ENCODE measurements at regions not wholly inside any gene's neighbourhood (a gene's known extent, or its start where the extent isn't known, plus 50 kb on each side); places are given as distances from the start of the nearest gene placed in this dataset.

DNA sequence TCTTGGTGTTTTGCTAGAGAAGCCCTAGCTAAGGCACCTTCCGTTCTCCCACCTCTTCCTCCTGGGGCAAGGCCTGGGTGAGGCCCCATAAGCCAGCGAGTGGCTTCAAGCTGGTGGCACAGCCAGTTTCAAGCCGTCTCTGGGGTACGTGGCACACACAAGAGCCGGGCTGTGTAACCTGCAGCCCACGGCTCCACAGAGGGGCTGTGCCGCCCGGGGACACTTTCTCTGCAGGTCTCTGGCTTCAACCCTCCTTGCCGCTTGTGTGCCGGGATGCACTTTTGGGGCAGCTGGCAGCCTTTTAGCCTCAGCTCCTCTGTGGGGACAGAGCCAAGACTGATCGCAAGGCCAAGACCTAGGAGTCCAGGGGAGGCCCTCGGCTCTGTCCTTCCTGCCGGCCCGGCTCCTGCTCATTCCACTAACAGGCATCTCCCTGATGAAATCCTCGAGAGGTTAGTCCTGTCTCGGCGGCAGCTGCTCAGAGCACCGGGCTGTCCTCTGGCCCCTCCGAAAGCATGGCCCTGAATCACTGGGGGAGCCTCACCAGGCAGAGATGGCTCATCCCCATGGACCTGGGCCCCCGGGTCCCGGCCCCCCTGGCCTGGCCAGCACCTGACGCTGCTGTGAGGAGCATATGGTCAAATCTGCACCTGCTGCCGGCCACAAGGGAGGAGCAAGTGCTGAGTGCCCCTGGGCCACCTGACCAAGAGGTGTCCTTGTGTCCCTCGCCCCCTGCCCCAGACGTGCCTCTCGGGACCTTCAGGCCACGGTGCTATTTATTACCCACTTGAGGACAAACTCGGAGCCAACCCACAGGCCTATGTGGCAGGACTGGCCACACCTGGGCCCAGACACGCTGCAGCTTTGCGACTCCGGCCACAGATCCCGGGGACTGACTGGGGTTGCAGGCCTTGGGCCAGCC lies 98.5 kb downstream of the METRNL start:
- no TSS peak for BruUV-seq (replicated peaks)
- ATAC-seq (no peak), DNase-seq (ENCODE audit: low read depth, low spot score) (no peak)
- Histone ChIP-seq H3K4me1 (ENCODE audit: control insufficient read depth in 1 of 2, insufficient read depth in 2 of 2, low read length in 2 of 2) (no peaks in the 10 kb centered on the region), H3K9ac (ENCODE audit: low read length) (no peak overlapping the region), H3K9me2 (ENCODE audit: insufficient read depth) (no peaks in the 10 kb centered on the region), H3K36me3 (ENCODE audit: control insufficient read depth in 1 of 2, insufficient read depth in 2 of 2, low read length in 2 of 2) (no peaks in the 10 kb centered on the region), H3K4me3 (replicated peaks in 1 of 2; ENCODE audit: low read depth in 1 of 2, low read length in 2 of 2) (no peak overlapping the region), H2AFZ (ENCODE audit: low read depth, low read length, poor library complexity, severe bottlenecking) (no peak overlapping the region), H3K79me2 (ENCODE audit: insufficient read depth, low read length) (no peaks in the 10 kb centered on the region), H3K27me3 (ENCODE audit: insufficient read depth, low read length) (no peaks in the 10 kb centered on the region), H3K27ac (ENCODE audit: low read depth, low read length) (no peak overlapping the region; the same call in 1 of the 2 replicates), H3K4me2 (ENCODE audit: low read length) (no peak overlapping the region), H3K9me3 (ENCODE audit: control insufficient read depth in 1 of 2, insufficient read depth in 1 of 2, low read depth in 1 of 2, low read length in 2 of 2) (no peaks in the 10 kb centered on the region), H4K20me1 (ENCODE audit: insufficient read depth) (no peaks in the 10 kb centered on the region)
- ChIA-PET RAD21 (ENCODE audit: low non-redundant PET in 1 of 2, low total read pairs in 2 of 2, uncharacterized antibody in 2 of 2, unreplicated experiment in 2 of 2) (no interaction called here), CTCF (no interaction called here), POLR2A (no interaction called here)
- TF ChIP-seq POLR2AphosphoS5 (IDR thresholded peaks at IDR 0.05; ENCODE audit: low read depth, low read length) (no peak), EZH2 (IDR thresholded peaks at IDR 0.05) (no peak), EGR1 (IDR thresholded peaks at IDR 0.05; ENCODE audit: low read depth) (no peak), CEBPB (IDR thresholded peaks at IDR 0.05; ENCODE audit: low read depth) (no peak), TCF7L2 (IDR thresholded peaks at IDR 0.05; ENCODE audit: borderline replicate concordance, extremely low read depth, insufficient read depth, insufficient read length) (no peak), JUND (IDR thresholded peaks at IDR 0.05) (no peak)
- TF ChIP-seq, protein P1, sequence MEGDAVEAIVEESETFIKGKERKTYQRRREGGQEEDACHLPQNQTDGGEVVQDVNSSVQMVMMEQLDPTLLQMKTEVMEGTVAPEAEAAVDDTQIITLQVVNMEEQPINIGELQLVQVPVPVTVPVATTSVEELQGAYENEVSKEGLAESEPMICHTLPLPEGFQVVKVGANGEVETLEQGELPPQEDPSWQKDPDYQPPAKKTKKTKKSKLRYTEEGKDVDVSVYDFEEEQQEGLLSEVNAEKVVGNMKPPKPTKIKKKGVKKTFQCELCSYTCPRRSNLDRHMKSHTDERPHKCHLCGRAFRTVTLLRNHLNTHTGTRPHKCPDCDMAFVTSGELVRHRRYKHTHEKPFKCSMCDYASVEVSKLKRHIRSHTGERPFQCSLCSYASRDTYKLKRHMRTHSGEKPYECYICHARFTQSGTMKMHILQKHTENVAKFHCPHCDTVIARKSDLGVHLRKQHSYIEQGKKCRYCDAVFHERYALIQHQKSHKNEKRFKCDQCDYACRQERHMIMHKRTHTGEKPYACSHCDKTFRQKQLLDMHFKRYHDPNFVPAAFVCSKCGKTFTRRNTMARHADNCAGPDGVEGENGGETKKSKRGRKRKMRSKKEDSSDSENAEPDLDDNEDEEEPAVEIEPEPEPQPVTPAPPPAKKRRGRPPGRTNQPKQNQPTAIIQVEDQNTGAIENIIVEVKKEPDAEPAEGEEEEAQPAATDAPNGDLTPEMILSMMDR (IDR thresholded peaks at IDR 0.05 in 2 of 3, conservative IDR thresholded peaks at IDR 0.05 in 1 of 3; ENCODE audit: borderline replicate concordance in 1 of 3, insufficient read depth in 1 of 3, low read depth in 2 of 3, low read length in 2 of 3): no peak
- intact Hi-C loops (cut with micrococcal nuclease): no loop called here
